Astrocyte (in vitro differentiated cells and primary cell): ENCODE measurements at regions not wholly inside any gene's neighbourhood (a gene's known extent, or its start where the extent isn't known, plus 50 kb on each side); places are given as distances from the start of the nearest gene placed in this dataset.

Source experiments
- DNase-seq: peaks from one replicate; pipeline ENCODE4 v3.0.0-alpha.2; 2010; ENCODE audit warnings: low read depth
- FAIRE-seq: peaks from 2 replicates; lab custom pipeline; 2011; peaks lifted over from hg19 to GRCh38; lab: Jason Lieb, UNC
- H2AFZ ChIP-seq: 2 replicates; pipeline ENCODE4 v1.6.0; 2012; ENCODE audit warnings: low read depth, low read length, inconsistent platforms
- H3K27ac ChIP-seq: 2 replicates; pipeline ENCODE4 v1.5.1; 2011; ENCODE audit warnings: low read depth, low read length, inconsistent platforms
- H3K27me3 ChIP-seq: 2 replicates; pipeline ENCODE4 v1.6.0; 2011; ENCODE audit warnings: low read length, inconsistent platforms; ENCODE audit not compliant: insufficient read depth
- H3K36me3 ChIP-seq: 2 replicates; pipeline ENCODE4 v1.5.1; 2011; ENCODE audit warnings: low read length, inconsistent platforms; ENCODE audit not compliant: insufficient read depth
- H3K4me1 ChIP-seq: 2 replicates; pipeline ENCODE4 v1.5.1; 2011; ENCODE audit warnings: low read length, inconsistent platforms; ENCODE audit not compliant: insufficient read depth
- H3K4me2 ChIP-seq: 2 replicates; pipeline ENCODE4 v1.6.0; 2012; ENCODE audit warnings: low read length, inconsistent platforms
- H3K4me3 ChIP-seq: 2 replicates; pipeline ENCODE4 v1.5.1; 2011; ENCODE audit warnings: low read depth, mild to moderate bottlenecking, low read length, inconsistent platforms; ENCODE audit not compliant: insufficient read depth
- H3K79me2 ChIP-seq: 2 replicates; pipeline ENCODE4 v1.6.0; 2012; ENCODE audit warnings: mild to moderate bottlenecking, low read length, inconsistent platforms; ENCODE audit not compliant: insufficient read depth
- H3K9ac ChIP-seq: 2 replicates; pipeline ENCODE4 v1.6.0; 2012; ENCODE audit warnings: mild to moderate bottlenecking, low read length, inconsistent platforms
- H3K9me3 ChIP-seq: 2 replicates; pipeline ENCODE4 v1.5.1; 2012; ENCODE audit warnings: low read depth, mild to moderate bottlenecking, low read length, inconsistent platforms; ENCODE audit not compliant: insufficient read depth
- H4K20me1 ChIP-seq: 2 replicates; pipeline ENCODE4 v1.6.0; 2012; ENCODE audit warnings: low read length, inconsistent platforms; ENCODE audit not compliant: insufficient read depth
- H3K27ac Mint-ChIP-seq: one replicate; pipeline ENCODE4 v1.8.0; 2021; ENCODE audit warnings: mild to moderate bottlenecking, mixed read lengths; ENCODE audit not compliant: unreplicated experiment
- H3K27me3 Mint-ChIP-seq: one replicate; pipeline ENCODE4 v1.8.0; 2021; ENCODE audit warnings: low read depth, mixed read lengths; ENCODE audit not compliant: unreplicated experiment
- H3K36me3 Mint-ChIP-seq: one replicate; pipeline ENCODE4 v1.8.0; 2021; ENCODE audit warnings: low read depth, mixed read lengths; ENCODE audit not compliant: unreplicated experiment
- H3K4me1 Mint-ChIP-seq: one replicate; pipeline ENCODE4 v1.8.0; 2021; ENCODE audit warnings: low read depth, mixed read lengths; ENCODE audit not compliant: unreplicated experiment
- H3K4me3 Mint-ChIP-seq: one replicate; pipeline ENCODE4 v1.8.0; 2021; ENCODE audit warnings: mild to moderate bottlenecking, moderate library complexity, mixed read lengths; ENCODE audit not compliant: unreplicated experiment
- H3K9me3 Mint-ChIP-seq: one replicate; pipeline ENCODE4 v1.8.0; 2021; ENCODE audit warnings: mild to moderate bottlenecking, mixed read lengths; ENCODE audit not compliant: unreplicated experiment
- EZH2 ChIP-seq: IDR thresholded peaks from 2 replicates; pipeline ENCODE4 v1.6.1; 2012; ENCODE audit warnings: mild to moderate bottlenecking, low read length, inconsistent platforms; ENCODE audit not compliant: insufficient read depth
- TF ChIP-seq, protein P1 (sequence below): IDR thresholded peaks from 2 replicates; pipeline ENCODE4 v1.5.1; 2011; ENCODE audit warnings: low read depth, mild to moderate bottlenecking, inconsistent platforms, low read length, moderate library complexity; ENCODE audit not compliant: insufficient read depth

DNA sequence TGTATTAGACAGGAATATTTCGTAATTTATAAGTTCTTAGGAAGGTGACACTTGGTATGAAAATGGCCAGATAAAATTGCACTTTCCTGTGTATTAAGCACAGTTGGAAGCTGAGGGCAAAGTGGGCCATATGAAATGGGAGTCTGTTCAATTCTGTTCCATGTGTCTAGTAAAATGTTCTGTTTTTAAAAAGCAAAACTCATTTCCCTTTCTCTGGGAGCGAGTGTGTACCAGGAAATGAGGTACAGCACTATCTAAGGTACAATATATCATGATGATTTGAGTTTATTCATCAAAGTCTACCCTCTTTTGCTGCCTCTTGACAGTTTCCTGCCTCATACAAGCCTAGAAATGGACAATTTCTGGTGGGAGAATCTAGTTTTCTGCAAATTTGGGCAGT is 51.2 kb upstream of the KCNN2 start:
- no peak overlapping the region for H3K4me3 Mint-ChIP-seq
- no peaks in the 10 kb centered on the region for H3K4me1 ChIP-seq
- TF ChIP-seq EZH2, result no peak
- TF ChIP-seq, protein P1, sequence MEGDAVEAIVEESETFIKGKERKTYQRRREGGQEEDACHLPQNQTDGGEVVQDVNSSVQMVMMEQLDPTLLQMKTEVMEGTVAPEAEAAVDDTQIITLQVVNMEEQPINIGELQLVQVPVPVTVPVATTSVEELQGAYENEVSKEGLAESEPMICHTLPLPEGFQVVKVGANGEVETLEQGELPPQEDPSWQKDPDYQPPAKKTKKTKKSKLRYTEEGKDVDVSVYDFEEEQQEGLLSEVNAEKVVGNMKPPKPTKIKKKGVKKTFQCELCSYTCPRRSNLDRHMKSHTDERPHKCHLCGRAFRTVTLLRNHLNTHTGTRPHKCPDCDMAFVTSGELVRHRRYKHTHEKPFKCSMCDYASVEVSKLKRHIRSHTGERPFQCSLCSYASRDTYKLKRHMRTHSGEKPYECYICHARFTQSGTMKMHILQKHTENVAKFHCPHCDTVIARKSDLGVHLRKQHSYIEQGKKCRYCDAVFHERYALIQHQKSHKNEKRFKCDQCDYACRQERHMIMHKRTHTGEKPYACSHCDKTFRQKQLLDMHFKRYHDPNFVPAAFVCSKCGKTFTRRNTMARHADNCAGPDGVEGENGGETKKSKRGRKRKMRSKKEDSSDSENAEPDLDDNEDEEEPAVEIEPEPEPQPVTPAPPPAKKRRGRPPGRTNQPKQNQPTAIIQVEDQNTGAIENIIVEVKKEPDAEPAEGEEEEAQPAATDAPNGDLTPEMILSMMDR, result no peak
- H3K27ac ChIP-seq, result no peak overlapping the region
- H3K36me3 Mint-ChIP-seq, result no peaks in the 10 kb centered on the region
- H3K9ac ChIP-seq, result no peak overlapping the region
- H3K27me3 Mint-ChIP-seq, result no peaks in the 10 kb centered on the region
- H3K9me3 ChIP-seq, result no peaks in the 10 kb centered on the region
- DNase-seq (no peak), FAIRE-seq (no peak)
- H2AFZ ChIP-seq, result no peak overlapping the region
- H3K9me3 Mint-ChIP-seq, result no peaks in the 10 kb centered on the region
- H3K4me3 ChIP-seq, result no peak overlapping the region
- no peaks in the 10 kb centered on the region for H3K36me3 ChIP-seq
- no peaks in the 10 kb centered on the region for H3K79me2 ChIP-seq
- H3K27me3 ChIP-seq, result no peaks in the 10 kb centered on the region
- no peak overlapping the region for H3K27ac Mint-ChIP-seq
- H3K4me1 Mint-ChIP-seq, result no peaks in the 10 kb centered on the region
- no peaks in the 10 kb centered on the region for H4K20me1 ChIP-seq
- H3K4me2 ChIP-seq, result no peak overlapping the region

DNA sequence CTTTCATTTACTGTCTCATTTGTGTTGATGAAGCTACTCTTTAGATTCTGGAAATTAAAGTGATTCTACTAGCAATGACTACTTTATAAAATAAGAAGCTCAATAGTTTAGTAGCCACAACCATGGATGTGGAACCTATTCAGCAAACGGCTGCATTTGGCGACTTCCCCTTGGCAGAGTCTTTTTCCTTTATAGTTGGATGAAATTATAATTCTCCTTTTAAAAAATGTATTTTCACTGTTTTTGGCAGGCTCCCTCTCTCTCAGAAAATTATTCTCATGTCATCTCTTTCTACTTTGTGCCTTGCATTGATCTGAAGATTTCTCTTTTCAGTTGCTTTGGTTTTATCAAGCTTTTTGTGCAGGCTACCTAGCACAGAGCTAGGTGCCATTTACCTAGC is 50.6 kb upstream of the KCNN2 start:
- no peaks in the 10 kb centered on the region for H3K4me1 Mint-ChIP-seq
- no peak for FAIRE-seq
- H3K27ac Mint-ChIP-seq, result no peak overlapping the region

DNA sequence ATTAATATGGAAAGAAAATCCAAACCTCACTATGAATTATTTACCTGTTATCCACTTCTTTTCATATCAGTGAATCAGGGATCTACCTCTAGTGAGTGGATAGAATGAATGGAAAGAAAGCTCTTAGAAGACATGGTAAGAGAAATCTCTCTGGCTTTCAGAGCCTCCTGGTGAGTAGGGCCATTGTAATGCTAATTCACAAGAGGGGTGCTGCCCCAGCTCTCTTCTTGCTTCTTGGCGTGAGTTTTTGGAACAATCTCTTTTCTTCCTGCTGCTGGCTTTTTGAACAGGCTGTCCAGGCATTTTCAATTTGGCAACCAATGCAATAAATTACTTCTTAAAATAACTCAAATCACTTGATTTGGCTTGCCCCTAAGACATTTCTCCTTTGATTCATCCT is 49.9 kb upstream of the KCNN2 start:
- H3K27ac ChIP-seq, result no peak overlapping the region
- no peaks in the 10 kb centered on the region for H3K27me3 ChIP-seq
- no peaks in the 10 kb centered on the region for H3K79me2 ChIP-seq
- TF ChIP-seq, protein P1, result no peak
- TF ChIP-seq EZH2, result no peak
- FAIRE-seq (no peak), DNase-seq (no peak)
- no peaks in the 10 kb centered on the region for H3K36me3 Mint-ChIP-seq
- H3K4me2 ChIP-seq, result no peak overlapping the region
- no peak overlapping the region for H3K4me3 ChIP-seq
- H3K9ac ChIP-seq, result no peak overlapping the region
- H3K9me3 Mint-ChIP-seq, result no peaks in the 10 kb centered on the region
- peaks cover 1% of the 10 kb centered on the region for H3K4me1 Mint-ChIP-seq
- H3K4me3 Mint-ChIP-seq, result no peak overlapping the region
- H3K9me3 ChIP-seq, result no peaks in the 10 kb centered on the region
- no peak overlapping the region for H2AFZ ChIP-seq
- H3K4me1 ChIP-seq, result no peaks in the 10 kb centered on the region
- no peaks in the 10 kb centered on the region for H3K36me3 ChIP-seq
- H3K27me3 Mint-ChIP-seq, result no peaks in the 10 kb centered on the region
- H3K27ac Mint-ChIP-seq, result no peak overlapping the region
- no peaks in the 10 kb centered on the region for H4K20me1 ChIP-seq

More for the DNA sequence above, 50.6 kb upstream of the KCNN2 start:
- no peaks in the 10 kb centered on the region for H4K20me1 ChIP-seq
- no peaks in the 10 kb centered on the region for H3K27me3 ChIP-seq
- no peak overlapping the region for H2AFZ ChIP-seq
- no peak overlapping the region for H3K4me3 ChIP-seq
- H3K79me2 ChIP-seq, result no peaks in the 10 kb centered on the region
- no peak overlapping the region for H3K9ac ChIP-seq
- no peaks in the 10 kb centered on the region for H3K36me3 ChIP-seq
- H3K9me3 ChIP-seq, result no peaks in the 10 kb centered on the region
- H3K4me2 ChIP-seq, result no peak overlapping the region
- H3K27ac ChIP-seq, result no peak overlapping the region
- no peaks in the 10 kb centered on the region for H3K4me1 ChIP-seq
- H3K36me3 Mint-ChIP-seq, result no peaks in the 10 kb centered on the region
- no peak overlapping the region for H3K4me3 Mint-ChIP-seq
- H3K27me3 Mint-ChIP-seq, result no peaks in the 10 kb centered on the region
- TF ChIP-seq, protein P1, result no peak
- TF ChIP-seq EZH2, result no peak
- DNase-seq, result no peak
- H3K9me3 Mint-ChIP-seq, result no peaks in the 10 kb centered on the region
